ENCODE measurements at regions not wholly inside any gene's neighbourhood (a gene's known extent, or its start where the extent isn't known, plus 50 kb on each side); places are given as distances from the start of the nearest gene placed in this dataset.

GRCh38 chr7:19333706-19334105 is 188.5 kb upstream of the FERD3L start:
- H3K27me3 ChIP-seq: no peaks in the 10 kb centered on the region
- WGBS, 5 donors: 65 to 87% (median 78%) methylated on average over 2 of the region's 2 CpGs
- peak in 1 of 2 donors; percentile 3 for DNase-seq
- no peak overlapping the region for H3K27ac ChIP-seq
- intact Hi-C loops (cut with DNase I; ENCODE audit: low total_unique reads): no loop called here
- no peak for TF ChIP-seq CTCF (IDR thresholded peaks at IDR 0.05)
- no peak for TF ChIP-seq EP300 (IDR thresholded peaks at IDR 0.05)
- TF ChIP-seq POLR2AphosphoS5 (IDR thresholded peaks at IDR 0.05): no peak
- TF ChIP-seq POLR2A (IDR thresholded peaks at IDR 0.05): no peak
- no peaks in the 10 kb centered on the region for H3K36me3 ChIP-seq
- H3K4me3 ChIP-seq: no peak overlapping the region
- H3K9me3 ChIP-seq: no peaks in the 10 kb centered on the region
- no peaks in the 10 kb centered on the region for H3K4me1 ChIP-seq

- intact Hi-C loops (cut with DNase I; ENCODE audit: low total_unique reads): no loop called here
- no peaks in the 10 kb centered on the region for H3K4me1 ChIP-seq
- H3K4me3 ChIP-seq: no peak overlapping the region
- no peaks in the 10 kb centered on the region for H3K36me3 ChIP-seq
- H3K9me3 ChIP-seq: no peaks in the 10 kb centered on the region
- H3K27me3 ChIP-seq: no peaks in the 10 kb centered on the region
- TF ChIP-seq EP300 (IDR thresholded peaks at IDR 0.05) (no peak), POLR2AphosphoS5 (IDR thresholded peaks at IDR 0.05) (no peak), POLR2A (IDR thresholded peaks at IDR 0.05) (no peak), CTCF (IDR thresholded peaks at IDR 0.05) (no peak)
- no peak overlapping the region for H3K27ac ChIP-seq
- DNase-seq: peak in 1 of 2 donors; percentile 57
Measured at GRCh38 chr7:19327018-19327417, 181.8 kb upstream of the FERD3L start.

- TF ChIP-seq POLR2AphosphoS5 (IDR thresholded peaks at IDR 0.05) (no peak), EP300 (IDR thresholded peaks at IDR 0.05) (no peak), CTCF (IDR thresholded peaks at IDR 0.05) (no peak), POLR2A (IDR thresholded peaks at IDR 0.05) (no peak)
- 75 to 87% (median 83%) methylated on average over 2 of the region's 2 CpGs for WGBS, 5 donors
- Histone ChIP-seq H3K9me3 (peaks cover 0 to 6% (median 0%) of the 10 kb centered on the region in 4 donors), H3K27ac (no peak overlapping the region), H3K27me3 (no peaks in the 10 kb centered on the region), H3K4me3 (no peak overlapping the region), H3K36me3 (no peaks in the 10 kb centered on the region), H3K4me1 (no peaks in the 10 kb centered on the region)
- no peak for DNase-seq
- intact Hi-C loops (cut with DNase I; ENCODE audit: low total_unique reads): no loop called here
Measured at GRCh38 chr7:19322002-19322401, 176.8 kb upstream of the FERD3L start.

GRCh38 chr7:19318287-19318686 is 173.1 kb upstream of the FERD3L start:
- peaks cover 0 to 6% (median 0%) of the 10 kb centered on the region in 4 donors for H3K9me3 ChIP-seq
- H3K4me3 ChIP-seq: no peak overlapping the region
- intact Hi-C loops (cut with DNase I; ENCODE audit: low total_unique reads): no loop called here
- no peaks in the 10 kb centered on the region for H3K4me1 ChIP-seq
- H3K27me3 ChIP-seq: no peaks in the 10 kb centered on the region
- H3K27ac ChIP-seq: no peak overlapping the region
- 66 to 80% (median 77%) methylated on average over 5 of the region's 5 CpGs for WGBS, 5 donors
- no peak for DNase-seq
- TF ChIP-seq POLR2A (IDR thresholded peaks at IDR 0.05) (no peak), EP300 (IDR thresholded peaks at IDR 0.05) (no peak), POLR2AphosphoS5 (IDR thresholded peaks at IDR 0.05) (no peak), CTCF (IDR thresholded peaks at IDR 0.05) (no peak)
- H3K36me3 ChIP-seq: no peaks in the 10 kb centered on the region
